ENCODE measurements at regions not wholly inside any gene's neighbourhood (a gene's known extent, or its start where the extent isn't known, plus 50 kb on each side); places are given as distances from the start of the nearest gene placed in this dataset.
"Not testable (repeated sequence)": the region's sequence is repeated elsewhere in the genome, so short reads cannot be mapped to it uniquely, and the experiment has no call there.

DNA sequence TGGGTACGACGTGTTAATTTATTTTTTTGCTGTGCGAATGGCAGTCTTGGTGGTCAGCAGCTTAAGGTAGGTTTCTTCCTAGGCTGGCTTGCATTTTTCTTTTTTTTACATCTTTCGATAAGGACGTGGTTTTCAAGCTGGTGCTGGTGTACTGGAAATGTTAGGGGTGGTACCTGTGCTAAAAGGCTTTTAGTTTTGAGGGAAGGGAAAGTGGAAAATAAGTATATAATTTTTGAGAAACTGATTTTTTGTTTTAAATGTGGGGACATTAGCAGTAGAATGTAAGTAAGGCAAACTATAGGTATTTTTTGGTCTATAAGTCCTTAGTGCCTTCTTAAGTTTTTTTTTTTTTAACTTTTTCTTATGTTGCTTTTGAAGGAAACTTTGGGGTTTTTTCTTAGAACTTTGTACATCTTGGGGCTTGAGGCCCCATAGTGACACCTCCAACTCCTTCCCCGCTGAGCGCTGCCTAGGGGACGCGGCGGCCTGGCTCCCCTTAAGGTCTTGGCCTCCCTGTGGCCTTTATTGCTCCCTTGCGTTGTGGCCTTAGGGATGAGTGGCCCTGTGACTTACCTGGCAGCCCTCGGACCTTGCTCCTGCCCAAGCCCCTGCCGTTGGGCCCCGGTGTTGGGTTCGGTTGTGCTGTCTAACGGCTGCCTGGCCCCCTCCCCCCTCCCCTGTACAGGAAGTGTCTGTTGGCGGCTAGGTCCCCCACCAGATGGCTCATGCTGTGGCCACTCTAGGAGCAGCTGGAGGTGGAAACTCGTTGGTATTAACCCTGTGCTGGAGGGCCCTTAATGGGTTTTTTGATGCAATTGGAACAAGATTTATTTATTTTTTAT lies 88.0 kb upstream of the RPRML start:
- peak; percentile 68 to 75 for TF ChIP-seq POLR2AphosphoS5 (IDR thresholded peaks at IDR 0.05)
- peak in 1 of 4 donors; percentile 19 for TF ChIP-seq EP300 (IDR thresholded peaks at IDR 0.05)
- TF ChIP-seq, protein P1, sequence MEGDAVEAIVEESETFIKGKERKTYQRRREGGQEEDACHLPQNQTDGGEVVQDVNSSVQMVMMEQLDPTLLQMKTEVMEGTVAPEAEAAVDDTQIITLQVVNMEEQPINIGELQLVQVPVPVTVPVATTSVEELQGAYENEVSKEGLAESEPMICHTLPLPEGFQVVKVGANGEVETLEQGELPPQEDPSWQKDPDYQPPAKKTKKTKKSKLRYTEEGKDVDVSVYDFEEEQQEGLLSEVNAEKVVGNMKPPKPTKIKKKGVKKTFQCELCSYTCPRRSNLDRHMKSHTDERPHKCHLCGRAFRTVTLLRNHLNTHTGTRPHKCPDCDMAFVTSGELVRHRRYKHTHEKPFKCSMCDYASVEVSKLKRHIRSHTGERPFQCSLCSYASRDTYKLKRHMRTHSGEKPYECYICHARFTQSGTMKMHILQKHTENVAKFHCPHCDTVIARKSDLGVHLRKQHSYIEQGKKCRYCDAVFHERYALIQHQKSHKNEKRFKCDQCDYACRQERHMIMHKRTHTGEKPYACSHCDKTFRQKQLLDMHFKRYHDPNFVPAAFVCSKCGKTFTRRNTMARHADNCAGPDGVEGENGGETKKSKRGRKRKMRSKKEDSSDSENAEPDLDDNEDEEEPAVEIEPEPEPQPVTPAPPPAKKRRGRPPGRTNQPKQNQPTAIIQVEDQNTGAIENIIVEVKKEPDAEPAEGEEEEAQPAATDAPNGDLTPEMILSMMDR (IDR thresholded peaks at IDR 0.05): peak in 3 of 6 experiments; percentile 30 to 41 (median 36)
- peak in 3 of 4 donors; percentile 26 to 82 (median 60) for TF ChIP-seq POLR2A (IDR thresholded peaks at IDR 0.05)
- WGBS, 2 donors: 4 to 6% methylated on average over 11 to 18 of the region's 18 CpGs
- Histone ChIP-seq H3K4me1 (peaks cover 7 to 23% (median 13%) of the 10 kb centered on the region in 4 donors), H3K4me3 (peak overlapping the region; percentile 66 to 78 (median 70)), H3K27ac (peak overlapping the region; percentile 84 to 92 (median 91)), H3K36me3 (no peaks in the 10 kb centered on the region), H3K9me3 (no peaks in the 10 kb centered on the region), H3K27me3 (no peaks in the 10 kb centered on the region)
- peak; percentile 96 to 99 for ATAC-seq (ENCODE audit: low FRiP score in 2 of 2)
- DNase-seq: peak; percentile 82 to 87

DNA sequence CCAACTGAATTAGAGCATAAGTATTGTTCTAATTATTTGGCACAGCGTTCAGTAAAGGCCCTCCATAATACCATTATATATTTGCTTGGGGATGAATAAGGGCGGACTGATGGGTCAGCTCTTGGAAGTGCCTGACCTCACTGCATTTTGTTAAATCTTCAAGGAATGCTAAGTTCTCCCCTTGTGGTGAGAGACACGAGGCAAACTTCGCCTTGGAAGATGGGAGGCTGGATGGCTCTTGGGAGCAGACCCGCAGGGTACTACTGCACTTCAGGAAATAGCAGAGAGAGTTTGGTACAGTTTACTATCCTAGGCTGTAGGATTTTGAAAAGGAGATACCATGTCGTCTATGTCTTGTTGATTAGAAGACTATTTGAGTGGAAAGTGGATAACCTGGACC lies 87.0 kb upstream of the RPRML start:
- no peaks in the 10 kb centered on the region for H3K27me3 ChIP-seq
- no peaks in the 10 kb centered on the region for H3K9me3 ChIP-seq
- WGBS, 2 donors: 65 to 71% methylated on average over 6 of the region's 6 CpGs
- no peak for DNase-seq
- H3K27ac ChIP-seq: no peak overlapping the region
- H3K36me3 ChIP-seq: no peaks in the 10 kb centered on the region
- H3K4me1 ChIP-seq: peaks cover 7 to 20% (median 12%) of the 10 kb centered on the region in 4 donors
- no peak for ATAC-seq (ENCODE audit: low FRiP score in 2 of 2)
- TF ChIP-seq POLR2AphosphoS5 (IDR thresholded peaks at IDR 0.05): no peak
- no peak for TF ChIP-seq EP300 (IDR thresholded peaks at IDR 0.05)
- TF ChIP-seq POLR2A (IDR thresholded peaks at IDR 0.05): no peak
- TF ChIP-seq, protein P1 (IDR thresholded peaks at IDR 0.05): no peak
- no peak overlapping the region for H3K4me3 ChIP-seq

DNA sequence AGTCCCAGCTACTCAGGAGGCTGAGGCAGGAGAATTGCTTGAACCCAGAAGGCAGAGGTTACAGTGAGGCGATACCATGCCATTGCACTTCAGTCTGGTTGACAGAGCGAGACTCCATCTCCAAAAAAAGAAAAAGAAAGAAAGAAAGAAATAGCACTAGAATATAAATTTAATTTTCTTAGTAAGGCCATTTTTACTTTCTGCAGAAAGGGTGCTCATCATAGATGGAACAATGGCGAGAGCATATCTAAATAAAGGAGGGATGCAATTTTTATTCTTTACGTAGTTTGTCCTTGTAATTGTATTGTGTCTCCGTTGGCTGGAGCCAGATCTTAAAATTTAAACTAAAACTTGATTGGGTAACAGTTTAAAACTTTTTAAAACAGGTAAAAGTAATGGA lies 85.6 kb upstream of the RPRML start:
- H3K9me3 ChIP-seq: no peaks in the 10 kb centered on the region
- WGBS, 2 donors: 95 to 97% methylated on average over 5 of the region's 5 CpGs
- TF ChIP-seq EP300 (IDR thresholded peaks at IDR 0.05) (no peak), POLR2A (IDR thresholded peaks at IDR 0.05) (no peak), POLR2AphosphoS5 (IDR thresholded peaks at IDR 0.05) (no peak)
- TF ChIP-seq, protein P1 (IDR thresholded peaks at IDR 0.05): no peak
- H3K4me3 ChIP-seq: no peak overlapping the region
- DNase-seq: no peak
- no peaks in the 10 kb centered on the region for H3K36me3 ChIP-seq
- peaks cover 4 to 8% (median 6%) of the 10 kb centered on the region in 4 donors for H3K4me1 ChIP-seq
- no peaks in the 10 kb centered on the region for H3K27me3 ChIP-seq
- ATAC-seq (ENCODE audit: low FRiP score in 2 of 2): no peak
- H3K27ac ChIP-seq: no peak overlapping the region

DNA sequence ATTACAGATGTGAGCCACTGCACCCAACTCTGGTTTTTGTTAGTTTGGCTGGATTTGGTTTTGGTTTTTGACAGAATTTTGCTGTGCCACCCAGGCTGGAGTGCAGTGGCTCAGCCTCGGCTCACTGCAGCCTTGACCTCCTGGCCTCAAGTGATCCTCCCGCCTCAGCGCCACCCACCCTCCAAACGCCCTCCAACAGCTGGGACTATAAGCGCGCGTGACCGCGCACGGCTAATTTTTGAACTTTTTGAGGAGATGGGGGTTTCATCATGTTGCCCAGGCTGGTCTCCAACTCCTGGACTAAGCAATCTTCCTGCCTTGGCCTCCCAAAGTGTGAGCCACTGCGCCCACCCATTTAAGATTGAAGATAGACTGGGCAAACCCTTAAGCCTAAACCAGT lies 84.4 kb upstream of the RPRML start:
- H3K4me3 ChIP-seq: no peak overlapping the region
- ATAC-seq (ENCODE audit: low FRiP score in 2 of 2) (no peak), DNase-seq (peak in 1 of 2 donors; percentile 27)
- no peaks in the 10 kb centered on the region for H3K36me3 ChIP-seq
- TF ChIP-seq, protein P1 (IDR thresholded peaks at IDR 0.05): no peak
- TF ChIP-seq POLR2A (IDR thresholded peaks at IDR 0.05) (no peak), POLR2AphosphoS5 (IDR thresholded peaks at IDR 0.05) (no peak), EP300 (IDR thresholded peaks at IDR 0.05) (no peak)
- H3K4me1 ChIP-seq: peaks cover 4 to 8% (median 6%) of the 10 kb centered on the region in 4 donors
- H3K27me3 ChIP-seq: no peaks in the 10 kb centered on the region
- H3K9me3 ChIP-seq: no peaks in the 10 kb centered on the region
- no peak overlapping the region for H3K27ac ChIP-seq
- 96 to 97% methylated on average over 11 of the region's 11 CpGs for WGBS, 2 donors

DNA sequence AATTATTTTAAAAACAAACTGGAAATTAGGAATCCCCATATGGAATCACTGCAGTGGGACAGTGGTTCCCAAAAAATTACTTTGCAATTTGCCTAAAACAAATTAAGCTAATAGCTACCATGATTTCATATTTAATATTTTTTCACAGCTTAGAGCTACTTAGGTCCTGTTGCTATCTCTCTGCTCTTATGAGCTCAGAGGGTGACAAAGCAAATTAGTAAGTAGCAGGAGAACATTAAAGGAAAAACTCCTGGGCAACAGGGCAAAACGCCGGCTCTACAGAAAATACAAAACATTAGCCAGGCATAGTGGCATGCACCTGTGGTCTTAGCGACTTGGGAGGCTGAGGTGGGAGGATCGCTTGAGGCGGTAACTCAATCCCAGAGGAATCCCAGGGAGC lies 83.8 kb upstream of the RPRML start:
- not testable (repeated sequence) for H3K27ac ChIP-seq; H3K4me1 ChIP-seq; H3K36me3 ChIP-seq; H3K27me3 ChIP-seq; DNase-seq; ATAC-seq (ENCODE audit: low FRiP score in 2 of 2); H3K4me3 ChIP-seq; H3K9me3 ChIP-seq
- 95 to 99% methylated on average over 5 of the region's 5 CpGs for WGBS, 2 donors

DNA sequence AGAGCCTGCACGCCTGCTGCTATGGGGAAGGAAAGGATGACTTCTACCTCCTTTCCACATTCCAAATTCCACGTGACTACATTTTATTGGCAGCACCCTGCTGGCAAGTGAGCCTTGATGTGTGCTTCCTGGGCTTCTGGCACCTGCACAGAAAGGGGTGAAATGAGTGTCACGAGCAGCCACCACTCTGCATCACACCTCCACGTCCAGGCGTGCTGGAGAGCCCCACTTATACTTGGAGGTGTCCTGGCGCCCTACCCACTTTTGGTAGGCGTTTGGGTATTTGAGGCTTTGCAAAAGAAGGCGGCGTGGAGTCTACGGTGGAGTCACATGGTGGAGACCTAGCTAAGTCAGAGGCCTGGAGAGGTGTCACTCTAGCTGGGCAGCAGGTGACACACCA lies 81.0 kb upstream of the RPRML start:
- not testable (repeated sequence) for H3K4me3 ChIP-seq, H3K9me3 ChIP-seq
- 80 to 87% methylated on average over 10 of the region's 10 CpGs for WGBS, 2 donors

More for the DNA sequence above, 81.0 kb upstream of the RPRML start:
- peaks cover 0 to 15% (median 9%) of the 10 kb centered on the region in 4 donors for H3K36me3 ChIP-seq
- not testable (repeated sequence) for H3K27me3 ChIP-seq; DNase-seq; ATAC-seq (ENCODE audit: low FRiP score in 2 of 2); H3K27ac ChIP-seq; H3K4me1 ChIP-seq

Data from upper lobe of left lung (tissue), 6 donors.